NCI-H524 treated with DMSO at 0.1 percent for 48 hours (cell line): ENCODE measurements at regions not wholly inside any gene's neighbourhood (a gene's known extent, or its start where the extent isn't known, plus 50 kb on each side); places are given as distances from the start of the nearest gene placed in this dataset.
"Not testable (repeated sequence)": the region's sequence is repeated elsewhere in the genome, so short reads cannot be mapped to it uniquely, and the experiment has no call there.

Experiments
- DNase-seq: peaks from one replicate; lab custom pipeline; 2025; lab: John Stamatoyannopoulos, UW

DNA sequence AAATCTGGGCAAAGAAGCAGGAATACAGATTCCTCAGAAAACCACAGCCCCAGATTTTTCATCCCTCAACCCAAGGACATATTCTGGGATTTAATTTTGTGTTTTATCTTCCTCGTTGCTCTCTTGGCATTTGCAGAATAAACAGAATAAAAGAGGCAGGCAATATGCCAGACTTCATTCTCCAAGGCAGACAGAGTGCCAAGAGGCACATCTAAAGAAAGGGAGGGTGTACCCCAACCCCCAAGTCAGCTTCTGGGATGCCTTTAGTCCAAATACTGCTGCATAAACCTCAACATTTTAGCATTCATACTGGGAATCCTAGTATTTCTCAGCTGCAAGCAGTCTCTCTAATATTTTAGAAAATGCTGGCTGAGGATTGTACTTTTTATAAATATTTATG lies 629.2 kb downstream of the KLHL13 start:
- DNase-seq, result no peak

DNA sequence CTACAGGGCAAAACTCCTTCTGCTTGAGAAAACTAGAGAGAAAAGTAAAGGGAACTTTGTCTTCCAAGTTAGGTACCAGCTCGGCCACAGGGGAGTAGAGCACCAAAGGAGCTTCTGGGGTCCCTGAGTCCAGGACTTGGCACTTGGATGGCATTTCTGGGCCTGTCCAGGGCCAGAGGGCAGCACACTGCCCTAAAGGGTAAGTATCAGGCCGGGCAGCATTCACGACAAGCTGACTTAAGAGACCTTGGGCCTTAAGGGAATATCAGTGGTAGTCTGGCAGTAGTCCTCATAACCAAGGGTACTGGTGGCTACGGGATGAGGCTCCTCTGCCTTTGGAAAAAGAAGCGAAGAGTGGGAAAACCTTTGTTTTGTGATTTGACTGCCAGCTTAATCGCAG lies 632.7 kb downstream of the KLHL13 start:
- no peak for DNase-seq

DNA sequence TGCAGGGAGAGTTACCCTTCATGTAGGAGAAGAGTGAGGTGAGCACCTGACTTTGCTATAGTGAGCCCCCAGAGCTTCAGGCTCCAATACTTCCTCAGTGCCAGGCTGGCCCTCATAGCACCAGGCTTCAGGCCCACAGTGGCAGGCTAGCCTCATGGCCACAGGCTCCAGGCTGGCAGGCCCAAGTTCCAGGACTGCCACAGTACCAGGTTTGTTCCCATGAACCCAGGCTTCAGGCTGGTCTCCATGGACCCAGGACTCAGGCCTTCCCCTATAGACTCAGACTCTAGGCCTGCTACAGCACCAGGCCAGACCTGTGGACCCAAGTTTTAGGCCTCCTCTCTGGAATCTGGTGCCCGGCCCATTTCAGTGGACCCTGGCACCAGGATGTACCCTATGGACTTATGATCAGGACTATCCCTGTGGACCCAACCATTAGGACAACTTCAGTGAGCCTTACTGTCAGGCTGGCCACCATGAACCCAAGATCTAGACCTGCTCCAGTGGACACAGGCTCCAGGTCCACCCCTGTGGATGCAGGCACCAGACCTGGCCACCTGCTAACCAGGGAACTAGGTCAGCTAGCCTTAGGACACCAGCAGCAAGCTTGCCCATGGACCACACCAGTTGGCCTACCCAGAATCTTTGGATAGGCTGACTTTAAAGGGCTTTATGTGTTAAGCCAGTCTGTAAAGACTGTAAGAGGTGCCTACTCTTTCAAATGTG lies 658.2 kb downstream of the KLHL13 start:
- DNase-seq, result no peak

DNA sequence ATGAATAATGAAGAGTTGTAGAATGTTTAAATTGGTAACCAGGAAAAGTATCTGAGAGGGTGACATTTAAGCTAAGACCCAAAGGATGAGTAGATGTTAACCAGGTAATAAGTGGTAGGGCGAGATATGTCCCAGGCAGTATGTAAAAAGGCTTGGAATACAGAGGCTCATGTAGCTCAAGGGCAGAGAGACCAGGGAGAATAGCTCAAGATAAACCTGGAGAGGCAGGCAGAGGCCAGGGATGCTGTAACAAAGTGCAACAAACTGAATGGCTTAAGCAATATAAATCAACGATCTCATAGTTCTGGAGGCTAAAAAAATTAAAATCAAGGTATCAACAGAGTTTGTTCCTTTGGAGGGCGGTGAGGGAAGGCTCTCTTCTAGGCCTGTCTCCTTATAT lies 660.8 kb downstream of the KLHL13 start:
- DNase-seq, result no peak

DNA sequence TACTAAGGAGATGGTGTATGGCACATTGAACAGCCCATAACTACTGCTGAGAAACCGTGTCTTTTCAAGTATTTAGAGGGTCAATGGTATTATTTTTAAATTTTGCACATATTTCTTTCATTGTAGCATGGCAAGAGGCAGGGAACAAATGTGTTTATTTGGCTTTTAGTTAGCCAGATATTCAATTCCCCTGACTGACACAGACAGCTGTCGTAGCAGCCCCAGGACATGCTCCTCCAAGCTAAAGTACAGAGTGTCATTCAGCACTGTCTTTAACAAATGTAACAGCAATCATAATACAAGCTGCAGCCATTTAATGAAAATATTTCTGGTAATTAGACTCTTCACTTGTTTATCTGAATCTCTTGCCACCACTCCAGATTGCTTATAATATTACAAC lies 687.1 kb downstream of the KLHL13 start:
- no peak for DNase-seq

DNA sequence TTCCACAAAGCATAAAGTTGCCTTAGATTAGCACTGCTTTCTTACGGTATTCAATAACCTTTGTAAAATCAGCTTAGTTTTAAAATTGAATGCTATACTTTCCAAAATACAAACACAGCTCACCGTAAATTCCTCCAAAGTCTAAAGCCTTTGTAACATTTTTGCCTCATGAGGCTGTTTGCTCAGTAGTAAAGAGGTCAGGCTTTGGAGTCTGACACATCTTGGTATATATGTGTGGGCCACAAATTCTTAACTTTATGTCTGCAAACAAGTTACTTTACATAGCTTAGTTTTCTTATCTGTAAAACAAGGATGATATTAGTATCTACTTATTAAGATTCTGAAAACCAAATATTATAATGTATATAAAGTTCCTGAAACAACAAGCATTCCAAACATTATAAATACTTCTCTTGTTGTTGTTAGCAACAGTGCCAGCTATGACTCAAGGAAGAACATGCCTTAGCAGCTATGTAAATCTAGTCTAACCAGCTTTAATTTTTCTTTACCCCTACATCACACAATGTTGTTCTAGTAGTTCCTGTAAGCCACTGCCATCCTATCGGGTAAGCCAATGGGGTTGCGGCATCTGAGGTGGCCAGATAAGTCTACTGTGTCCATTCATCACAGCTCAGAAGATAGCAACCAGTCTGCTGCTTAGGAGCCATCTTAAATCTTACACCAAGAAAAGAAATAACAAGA lies 709.0 kb downstream of the KLHL13 start:
- DNase-seq, result no peak

DNA sequence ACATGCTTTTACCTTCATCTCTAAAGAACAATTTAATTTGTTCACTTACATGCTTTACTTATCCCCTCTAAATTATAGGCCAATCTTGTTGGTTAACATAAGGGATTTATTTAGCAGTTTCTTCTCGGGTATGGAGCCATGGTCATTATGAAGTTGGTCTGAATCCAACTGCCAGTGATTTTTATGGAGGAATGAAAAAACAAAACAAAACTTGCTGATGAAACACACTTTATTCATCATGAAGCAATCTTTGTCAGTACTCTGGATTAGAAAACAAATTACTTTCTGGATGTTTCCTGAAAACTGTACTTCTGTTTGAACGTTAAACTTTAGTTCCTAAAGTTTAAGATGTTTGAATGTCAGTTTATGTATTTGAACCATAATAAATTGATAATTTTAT lies 715.8 kb downstream of the KLHL13 start:
- DNase-seq, result no peak

DNA sequence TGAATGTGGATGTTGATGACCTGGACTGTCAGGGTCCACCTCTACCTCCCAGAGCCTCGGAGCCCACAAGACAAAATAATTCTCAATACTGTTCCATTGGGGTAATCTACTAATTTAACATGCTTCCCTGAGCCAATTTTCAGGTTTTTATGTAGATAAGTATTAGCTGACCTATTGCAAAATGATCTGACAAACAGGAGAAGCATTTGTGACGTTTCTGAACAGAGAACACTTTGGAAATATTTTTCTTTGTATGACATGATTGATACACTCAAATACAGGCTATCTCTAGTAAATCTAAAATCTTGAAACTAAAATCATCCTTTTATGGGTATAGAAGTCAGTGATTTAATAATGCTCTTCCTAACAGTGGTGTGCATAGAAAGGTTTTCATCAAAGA lies 716.6 kb downstream of the KLHL13 start:
- DNase-seq, result no peak

DNA sequence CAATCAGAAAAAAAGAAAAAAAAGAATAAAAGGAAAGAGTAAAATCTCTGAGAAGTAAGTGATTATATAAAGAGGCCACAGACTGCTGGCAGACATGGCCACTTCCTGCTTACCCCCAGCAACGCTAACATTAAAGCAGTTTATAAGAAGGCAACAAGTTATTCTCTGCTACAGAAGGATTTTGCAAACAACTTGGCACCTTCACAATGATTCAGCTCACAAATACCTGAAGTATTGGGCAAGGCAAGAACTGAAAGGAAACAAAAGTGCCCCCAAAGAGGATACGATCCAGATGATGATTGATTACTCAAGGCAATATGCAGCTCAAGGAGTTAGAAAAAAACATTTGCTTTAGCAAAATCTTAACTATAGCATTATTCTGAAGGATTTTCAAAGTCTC lies 718.8 kb downstream of the KLHL13 start:
- DNase-seq, result no peak

DNA sequence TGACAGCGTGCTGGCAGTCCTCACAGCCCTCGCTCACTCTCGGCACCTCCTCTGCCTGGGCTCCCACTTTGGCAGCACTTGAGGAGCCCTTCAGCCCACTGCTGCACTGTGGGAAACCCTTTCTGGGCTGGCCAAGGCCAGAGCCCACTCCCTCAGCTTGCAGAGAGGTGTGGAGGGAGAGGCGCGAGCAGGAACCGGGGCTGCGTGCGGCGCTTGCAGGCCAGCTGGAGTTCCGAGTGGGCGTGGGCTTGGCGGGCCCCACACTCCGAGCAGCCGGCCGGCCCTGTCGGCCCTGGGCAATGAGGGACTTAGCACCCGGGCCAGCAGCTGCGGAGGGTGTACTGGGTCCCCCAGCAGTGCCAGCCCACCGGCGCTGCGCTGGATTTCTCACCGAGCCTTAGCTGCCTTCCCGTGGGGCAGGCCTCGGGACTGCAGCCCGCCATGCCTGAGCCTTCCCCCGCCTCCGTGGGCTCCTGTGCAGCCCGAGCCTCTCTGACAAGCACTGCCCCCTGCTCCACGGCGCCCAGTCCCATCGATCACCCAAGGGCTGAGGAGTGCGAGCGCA lies 722.0 kb downstream of the KLHL13 start:
- not testable (repeated sequence) for DNase-seq

DNA sequence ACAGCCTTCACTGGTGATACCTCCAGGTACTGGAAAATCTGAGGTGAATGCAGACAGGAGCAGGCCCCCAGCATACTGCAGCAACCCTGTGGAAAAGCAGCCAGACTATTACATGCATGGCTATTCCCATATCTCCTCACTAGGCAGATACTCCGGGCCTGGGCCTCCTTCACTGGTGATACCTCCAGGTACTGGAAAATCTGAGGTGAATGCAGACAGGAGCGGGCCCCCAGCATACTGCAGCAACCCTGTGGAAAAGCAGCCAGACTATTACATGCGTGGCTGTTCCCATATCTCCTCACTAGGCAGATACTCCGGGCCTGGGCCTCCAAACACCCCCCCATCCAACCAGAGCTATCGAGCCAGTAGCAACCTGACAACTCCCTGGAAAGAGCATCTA lies 724.2 kb downstream of the KLHL13 start:
- DNase-seq, result not testable (repeated sequence)

DNA sequence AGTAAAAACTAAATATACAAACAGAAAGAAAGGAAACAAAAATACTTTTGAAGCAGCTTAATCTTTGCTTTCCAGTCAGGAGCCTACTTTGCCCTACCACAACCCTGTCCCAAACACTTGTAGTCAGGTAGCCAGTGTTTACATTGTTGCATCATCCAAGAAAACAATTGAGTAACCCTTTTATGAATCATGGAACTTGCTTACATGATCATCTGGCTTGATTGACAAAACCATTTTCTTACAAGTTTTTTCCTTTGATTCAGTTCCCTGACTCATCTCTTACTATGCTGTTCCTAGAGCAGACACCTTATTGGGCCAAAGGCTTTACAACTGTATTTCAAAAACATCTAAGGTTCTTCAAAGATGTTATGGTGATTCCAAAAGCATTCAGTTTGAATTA lies 740.1 kb downstream of the KLHL13 start:
- no peak for DNase-seq

DNA sequence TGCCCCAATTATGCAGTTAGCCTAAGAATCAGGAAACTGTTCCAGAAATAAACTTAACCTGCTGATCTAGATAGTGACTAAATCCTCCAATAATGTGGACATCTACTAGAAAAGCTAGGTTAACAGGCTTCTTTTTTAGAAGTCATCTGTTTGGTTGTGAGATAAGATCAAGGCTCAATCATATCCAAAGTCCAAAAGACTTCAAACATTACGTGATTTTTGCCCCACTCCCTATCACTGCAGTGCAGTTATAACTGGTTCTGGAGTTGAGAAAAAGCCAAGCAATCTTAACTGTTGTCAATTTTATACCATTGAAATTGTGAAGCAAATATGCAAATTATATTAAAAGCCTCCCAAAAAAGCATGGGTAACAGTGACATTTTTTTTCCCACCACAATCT lies 781.4 kb downstream of the KLHL13 start:
- no peak for DNase-seq

DNA sequence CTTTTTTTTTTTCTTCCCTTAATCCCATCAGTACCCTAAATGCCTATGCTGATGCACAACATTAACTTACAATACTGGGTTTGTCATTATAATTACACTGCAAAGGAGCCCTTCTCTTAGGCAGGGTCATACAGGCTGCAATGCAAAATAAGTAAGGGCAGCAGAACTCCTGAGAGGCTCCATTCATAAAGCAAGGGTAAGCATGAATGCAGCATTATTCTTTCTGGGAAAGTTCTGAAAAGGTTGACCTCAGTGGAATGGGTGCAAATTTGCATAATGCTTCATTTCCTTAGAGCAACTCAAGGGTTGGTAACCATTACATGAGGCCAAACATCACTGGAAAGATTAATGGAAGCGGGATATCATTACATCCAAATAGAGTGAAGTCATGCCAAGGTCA lies 789.2 kb downstream of the KLHL13 start:
- no peak for DNase-seq

DNA sequence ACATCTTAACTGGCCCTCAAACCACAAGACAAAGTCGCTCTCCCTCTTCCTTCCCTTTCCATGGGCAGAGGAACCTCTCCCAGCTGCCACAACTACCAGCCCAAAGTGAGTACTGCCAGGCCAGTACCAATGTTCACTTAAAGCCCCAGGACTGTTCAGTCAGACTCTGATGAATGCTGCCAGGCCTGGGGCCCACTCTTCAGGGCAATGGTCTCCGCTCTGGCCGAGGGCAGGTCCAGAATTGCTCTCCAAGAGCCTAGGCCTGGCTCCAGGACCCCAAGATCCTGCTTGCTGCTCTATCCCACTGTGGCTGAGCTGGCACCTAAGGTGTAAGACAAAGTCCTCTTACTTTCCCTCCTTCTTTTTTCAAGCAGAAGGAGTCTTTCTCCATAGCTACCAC lies 790.9 kb downstream of the KLHL13 start:
- DNase-seq, result no peak

DNA sequence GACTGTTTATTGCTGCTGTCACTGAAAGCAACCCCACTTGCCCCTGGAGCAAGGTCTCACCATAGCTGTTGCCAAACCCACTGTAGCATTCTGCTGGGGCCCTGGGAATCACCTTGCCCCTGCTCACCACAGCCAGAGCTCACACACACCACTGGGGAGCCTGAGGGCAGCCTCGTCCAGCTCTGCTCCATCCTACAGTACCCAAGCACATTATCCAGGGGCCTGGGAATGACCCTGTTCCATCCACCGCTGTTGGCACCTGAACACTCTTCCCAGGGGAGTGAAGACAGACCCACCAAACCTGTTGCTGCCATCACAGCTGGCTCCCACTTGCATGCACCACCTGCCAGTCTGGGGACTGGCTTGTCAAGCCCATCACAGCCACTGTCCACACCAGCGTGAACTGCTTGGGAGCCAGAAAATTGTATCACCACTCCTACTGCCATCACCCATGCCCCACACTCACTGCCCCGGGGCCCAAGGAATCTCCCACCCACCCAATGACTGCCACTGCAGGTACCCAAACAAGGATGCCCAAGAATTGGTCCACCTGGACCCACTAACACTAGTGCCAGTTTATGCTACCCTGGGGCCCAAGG lies 811.3 kb downstream of the KLHL13 start:
- no peak for DNase-seq

DNA sequence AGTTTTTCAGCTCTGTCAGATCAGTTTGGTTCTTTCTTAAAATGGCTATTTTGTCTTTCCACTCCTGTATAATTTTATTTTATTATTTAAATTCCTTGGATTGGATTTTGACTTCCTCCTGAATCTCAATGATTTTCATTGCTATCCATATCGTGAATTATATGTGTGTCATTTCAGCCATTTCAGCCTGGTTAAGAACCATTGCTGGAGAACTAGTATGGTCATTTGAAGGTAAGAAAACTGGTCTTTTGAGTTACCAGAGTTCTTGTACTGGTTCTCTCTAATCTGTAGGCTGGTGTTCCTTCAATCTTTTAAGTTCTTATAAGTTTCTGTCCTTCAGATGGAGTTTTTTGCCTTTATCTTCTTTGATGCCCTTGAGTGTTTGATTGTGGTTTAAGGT lies 815.5 kb downstream of the KLHL13 start:
- no peak for DNase-seq

DNA sequence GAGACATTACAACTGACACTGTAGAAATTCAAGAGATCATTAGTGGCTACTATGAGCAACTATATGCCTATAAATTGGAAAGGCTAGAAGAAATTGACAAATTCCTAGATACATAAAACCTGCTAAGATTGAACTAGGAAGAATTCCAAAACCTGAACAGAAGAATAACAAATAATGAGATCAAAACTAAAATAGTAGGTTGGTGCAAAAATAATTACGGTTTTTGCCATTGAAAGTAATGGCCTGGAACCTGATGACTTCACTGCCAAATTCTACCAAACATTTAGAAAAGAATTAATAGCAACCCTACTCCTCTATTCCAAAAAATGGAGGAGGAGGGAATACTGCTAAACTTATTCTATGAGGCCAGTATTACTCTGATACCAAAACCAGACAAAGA lies 824.9 kb downstream of the KLHL13 start:
- no peak for DNase-seq

DNA sequence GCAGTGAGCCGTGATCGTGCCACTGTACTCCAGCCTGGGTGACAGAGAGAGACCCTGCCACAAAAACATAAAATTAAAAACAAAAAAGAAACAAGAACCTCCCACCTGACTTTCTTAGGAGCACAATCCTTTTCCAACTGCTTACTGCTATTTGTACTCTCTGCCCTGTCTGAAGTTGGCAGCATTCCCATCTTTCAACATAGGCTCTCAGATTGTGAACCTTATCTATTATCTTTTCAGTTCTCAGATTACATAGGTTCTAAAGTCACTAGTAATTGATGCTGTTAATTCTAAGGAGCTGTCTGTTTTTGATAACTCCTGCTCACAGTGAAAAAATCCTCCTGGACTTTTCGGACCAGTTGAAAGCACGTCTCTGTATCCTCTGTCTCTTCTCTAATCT lies 812.2 kb upstream of the CT83 start:
- no peak for DNase-seq
